GM10266 (cell line): ENCODE measurements at regions not wholly inside any gene's neighbourhood (a gene's known extent, or its start where the extent isn't known, plus 50 kb on each side); places are given as distances from the start of the nearest gene placed in this dataset.

Source experiments
- DNase-seq: peaks from one replicate; pipeline ENCODE4 v3.0.0; 2012; ENCODE audit errors: extremely low spot score
- CTCF ChIP-seq: IDR thresholded peaks from 2 replicates; pipeline ENCODE4 v1.5.1; 2012; ENCODE audit warnings: mild to moderate bottlenecking, low read depth; ENCODE audit not compliant: control insufficient read depth, insufficient read depth; ENCODE audit errors: missing control alignments

GRCh38 chr14:40476005-40476404 lies 1043.8 kb upstream of the FBXO33 start:
- no peak for DNase-seq
- no peak for TF ChIP-seq CTCF

DNA sequence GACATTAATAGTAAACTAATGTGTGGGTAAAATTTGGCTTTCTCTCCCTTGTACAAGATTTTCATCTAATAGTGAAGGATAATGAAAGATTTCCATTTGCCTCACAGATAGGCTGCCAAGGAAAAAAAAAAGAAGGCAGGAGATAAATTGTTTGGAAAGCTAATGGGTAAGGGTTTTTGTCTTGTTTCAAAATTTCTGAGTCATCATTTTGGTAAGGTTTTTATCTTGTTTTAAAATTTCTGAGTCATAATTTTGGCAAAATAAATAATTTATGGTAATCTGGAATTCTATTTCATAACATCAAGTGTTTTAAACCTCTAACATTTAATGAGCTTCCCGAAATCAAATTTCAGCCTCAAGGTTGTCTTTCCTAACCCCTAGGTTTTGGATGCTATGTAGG lies 1035.7 kb upstream of the FBXO33 start:
- no peak for TF ChIP-seq CTCF
- DNase-seq = no peak

DNA sequence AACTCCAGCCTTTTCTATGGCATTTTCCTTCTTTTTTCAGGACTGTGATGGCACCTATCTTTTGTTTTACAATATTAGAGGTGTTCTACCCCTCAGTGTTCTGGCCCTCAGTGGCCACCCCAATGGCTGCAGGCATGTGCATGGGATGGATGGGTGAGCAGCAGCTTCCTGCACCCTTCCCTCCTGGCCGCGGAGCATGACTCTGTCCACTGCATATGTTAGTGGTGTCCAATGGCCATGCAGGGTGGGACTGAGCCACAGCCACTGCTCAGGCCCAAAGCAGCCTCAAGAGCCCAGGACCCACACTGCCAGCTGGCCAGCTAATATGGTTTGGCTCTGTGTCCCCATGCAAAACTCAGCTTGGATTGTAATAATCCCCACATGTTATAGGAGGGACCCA lies 1032.3 kb upstream of the FBXO33 start:
- no peak for DNase-seq
- TF ChIP-seq CTCF = no peak

- TF ChIP-seq CTCF = no peak
- no peak for DNase-seq
These were observed 1031.7 kb upstream of the FBXO33 start for GRCh38 chr14:40463886-40464285.

DNA sequence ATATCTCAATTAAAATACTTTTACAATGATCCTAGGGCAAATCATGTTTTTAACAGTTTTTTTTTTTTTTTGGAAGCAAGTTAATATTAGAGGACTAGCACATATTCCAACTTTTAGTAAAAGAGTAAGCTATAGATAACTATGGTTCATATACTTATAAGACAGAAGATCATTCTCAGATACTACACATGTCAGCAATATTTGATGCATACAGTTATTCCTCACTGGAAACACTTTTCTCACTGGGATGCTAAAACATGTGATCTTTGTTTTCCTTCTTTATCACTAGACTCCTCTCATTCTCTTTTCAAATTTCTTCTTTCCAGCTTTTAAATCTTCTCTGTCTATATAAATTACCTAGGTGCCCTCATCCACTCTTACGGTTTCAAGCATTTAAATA lies 1020.4 kb upstream of the FBXO33 start:
- TF ChIP-seq CTCF = no peak
- DNase-seq = no peak

DNA sequence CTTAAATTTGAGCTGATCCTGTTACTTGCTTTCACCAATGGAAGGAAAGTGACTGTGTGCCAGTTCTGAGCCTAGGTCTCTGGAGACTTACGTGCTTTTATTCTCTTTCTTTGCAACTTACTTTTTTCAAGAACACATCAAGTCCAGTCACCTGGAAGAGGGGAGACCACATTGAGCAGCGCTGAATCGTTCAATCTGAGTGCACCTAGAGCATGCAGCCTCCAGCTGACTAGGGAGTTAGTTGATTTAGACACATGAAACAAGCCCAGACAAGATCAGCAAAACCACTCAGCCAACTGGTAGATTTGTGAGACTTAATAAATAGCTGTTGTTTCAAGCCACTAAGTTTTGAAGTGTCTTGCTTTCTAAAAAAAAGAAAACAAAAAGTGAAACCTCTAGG lies 1014.8 kb upstream of the FBXO33 start:
- TF ChIP-seq CTCF = no peak
- DNase-seq = no peak

GRCh38 chr14:40445020-40445419 lies 1012.8 kb upstream of the FBXO33 start:
- TF ChIP-seq CTCF = no peak
- no peak for DNase-seq

DNA sequence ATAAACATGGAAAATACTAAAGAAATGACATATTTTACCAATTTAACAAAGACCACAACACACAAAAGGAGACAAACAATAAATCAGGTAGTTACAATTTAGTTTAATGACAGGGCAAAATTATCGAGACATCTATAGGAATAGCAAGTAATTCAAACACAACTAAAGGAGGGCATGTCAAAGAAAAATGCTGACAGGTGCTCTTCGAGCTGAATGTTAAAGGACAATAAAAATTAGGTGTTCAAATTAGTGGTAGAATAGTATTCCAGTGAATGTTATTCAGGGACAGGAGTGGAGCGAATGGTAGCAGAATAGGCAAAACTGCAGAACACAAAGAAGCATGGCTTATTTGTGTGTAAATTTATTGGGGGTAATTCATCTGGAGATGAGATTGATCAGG lies 1004.3 kb upstream of the FBXO33 start:
- TF ChIP-seq CTCF = no peak
- DNase-seq = no peak
